Stimulated activated CD8-positive, alpha-beta memory T cell treated with anti-CD3 and anti-CD28 coated beads, Interleukin-4, amount 100 ng/mL, for 24 hours (primary cell): ENCODE measurements at regions not wholly inside any gene's neighbourhood (a gene's known extent, or its start where the extent isn't known, plus 50 kb on each side); places are given as distances from the start of the nearest gene placed in this dataset.
"Not testable (repeated sequence)": the region's sequence is repeated elsewhere in the genome, so short reads cannot be mapped to it uniquely, and the experiment has no call there.

ENCODE experiments used
- DNase-seq: peaks from one replicate; pipeline ENCODE4 v3.0.0-alpha.2; 2020; ENCODE audit warnings: low read depth

DNA sequence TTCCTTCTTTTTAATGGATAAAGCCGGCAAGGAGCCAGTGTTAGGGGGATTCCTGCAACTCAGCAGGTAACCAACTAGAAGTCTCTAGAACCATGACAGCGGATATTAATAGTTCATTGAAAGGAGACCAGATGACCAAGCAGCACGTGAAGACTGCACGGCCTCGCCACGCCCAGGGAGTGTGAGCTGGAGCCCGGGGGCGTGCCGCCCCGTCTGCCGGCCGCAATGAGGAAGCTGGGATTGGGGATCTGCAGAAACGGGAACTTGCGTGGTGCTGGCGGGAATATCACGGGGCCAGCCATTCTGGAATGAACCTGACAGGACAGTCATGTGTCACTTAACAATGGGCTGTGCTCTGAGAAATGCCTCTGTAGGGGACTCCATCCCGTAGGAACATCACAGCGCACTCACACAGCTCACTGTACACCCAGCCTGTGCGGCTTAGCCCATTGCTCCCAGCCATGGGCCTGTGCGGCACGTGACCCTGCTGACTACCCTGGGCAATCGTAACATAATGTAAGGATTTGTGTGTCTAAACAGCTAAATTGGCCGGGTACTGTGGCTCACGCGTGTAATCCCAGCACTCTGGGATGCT lies 4092.8 kb upstream of the TPTE start:
- not testable (repeated sequence) for DNase-seq

DNA sequence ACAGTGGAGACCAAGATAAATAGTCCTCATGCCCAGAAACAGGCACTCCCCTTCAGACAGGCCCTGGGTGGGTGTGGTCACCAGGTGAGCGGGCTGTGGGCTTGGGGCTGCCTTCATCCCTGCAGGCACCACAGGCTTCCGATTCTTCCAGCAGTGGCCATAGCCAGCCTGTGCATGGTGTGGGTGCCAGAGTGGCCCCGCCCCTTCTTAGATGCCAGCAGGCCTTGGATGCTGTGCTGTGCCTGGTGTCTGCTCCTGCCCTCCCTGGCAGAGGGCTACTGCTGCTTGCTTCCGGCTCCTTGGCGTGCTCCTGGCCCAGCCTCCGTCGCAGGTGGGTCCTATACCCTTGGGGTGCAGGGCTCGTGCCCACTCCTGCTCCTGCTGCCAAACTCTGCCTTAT lies 4091.5 kb upstream of the TPTE start:
- not testable (repeated sequence) for DNase-seq

GRCh38 chr21:6433149-6433548 lies 4088.2 kb upstream of the TPTE start:
- DNase-seq = not testable (repeated sequence)

DNA sequence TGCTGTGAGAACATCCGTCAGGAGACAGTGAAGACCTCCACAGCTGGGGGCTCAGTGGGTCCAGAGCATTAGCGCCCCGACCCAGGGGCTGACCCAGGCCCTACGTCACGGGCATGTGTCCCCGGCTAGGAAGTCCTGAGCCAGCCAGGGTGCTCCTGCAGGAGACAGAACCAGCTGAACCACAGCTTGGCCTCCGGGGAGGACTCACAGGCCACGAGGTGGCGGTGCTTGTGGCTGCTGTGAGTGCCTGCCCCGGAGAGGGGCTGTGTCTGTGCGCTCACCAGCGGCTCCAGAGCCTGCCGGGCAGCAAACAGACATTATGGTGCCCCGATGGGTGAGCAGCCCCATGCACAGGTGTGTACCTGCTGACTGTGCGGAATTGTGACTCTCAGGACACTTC lies 4085.2 kb upstream of the TPTE start:
- not testable (repeated sequence) for DNase-seq

GRCh38 chr21:6436971-6437833 lies 4084.2 kb upstream of the TPTE start:
- not testable (repeated sequence) for DNase-seq

DNA sequence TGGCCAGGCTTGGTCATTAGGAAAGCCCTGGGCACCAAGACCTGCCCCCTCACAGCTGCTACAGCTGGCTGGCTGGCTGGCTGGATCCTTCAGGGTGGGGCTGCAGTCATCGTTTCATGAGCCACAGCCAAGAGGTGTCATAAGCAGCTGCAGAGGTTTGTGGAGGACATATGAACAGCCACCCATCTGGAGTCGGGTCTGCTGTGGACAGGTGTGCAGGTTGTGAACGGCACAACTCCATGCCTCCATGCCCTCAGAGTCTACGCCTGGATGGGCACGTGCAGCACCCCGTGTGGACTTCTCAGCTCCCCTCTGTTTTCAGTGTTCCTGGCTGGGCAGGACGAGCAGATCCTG lies 4083.6 kb upstream of the TPTE start:
- not testable (repeated sequence) for DNase-seq

DNA sequence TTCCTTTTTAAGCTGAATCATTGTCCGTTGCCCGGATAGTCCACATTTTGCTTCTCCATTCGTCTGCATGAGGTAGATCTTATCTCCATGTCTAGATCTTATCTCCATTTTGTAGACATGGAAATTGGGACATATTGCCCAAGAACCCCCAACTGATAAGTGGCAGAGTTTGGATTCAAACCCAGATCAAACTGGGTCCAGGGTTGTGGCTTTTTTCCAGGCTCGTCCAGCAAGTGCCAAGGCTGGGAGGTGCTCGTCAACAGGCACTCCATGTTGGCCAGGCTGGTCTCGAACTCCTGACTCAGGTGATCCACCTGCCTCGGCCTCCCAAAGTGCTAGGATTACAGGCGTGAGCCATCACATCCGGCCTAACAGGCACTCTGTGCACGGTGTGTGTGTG lies 4082.3 kb upstream of the TPTE start:
- DNase-seq = not testable (repeated sequence)

- DNase-seq = not testable (repeated sequence)
These were observed 4066.6 kb upstream of the TPTE start for GRCh38 chr21:6454648-6455340.

DNA sequence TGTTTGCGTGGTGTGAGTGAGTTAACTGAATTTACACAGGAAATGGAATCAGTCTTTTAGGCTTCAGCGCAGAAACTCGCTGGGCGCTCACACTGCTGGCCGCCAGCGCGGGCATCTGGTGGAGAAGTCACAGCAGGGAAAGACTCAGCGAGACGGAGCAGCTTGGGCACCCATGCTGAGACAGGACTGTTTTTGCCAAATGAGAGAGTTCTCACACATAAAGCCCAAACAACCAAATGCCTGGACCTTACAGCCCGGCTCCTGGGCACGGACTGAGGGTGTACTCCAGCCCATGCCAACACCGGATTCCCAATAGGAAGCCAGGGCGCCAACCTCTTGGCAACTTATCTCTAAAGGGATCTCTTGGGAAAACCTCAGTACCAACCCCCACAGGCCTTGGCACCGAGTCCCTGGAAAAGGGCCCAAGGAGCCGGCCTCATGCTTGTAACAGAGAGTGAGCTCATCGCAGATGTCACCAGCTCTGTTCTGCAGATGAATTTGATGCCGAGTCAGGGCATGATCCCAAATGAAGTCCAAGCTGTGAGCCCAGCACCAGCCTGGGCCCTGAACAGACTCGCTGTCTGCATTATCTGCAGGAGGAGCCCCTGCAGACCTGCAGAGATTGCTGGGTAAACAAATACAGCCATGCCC lies 4065.2 kb upstream of the TPTE start:
- DNase-seq = not testable (repeated sequence)

- not testable (repeated sequence) for DNase-seq
These were observed 4061.6 kb upstream of the TPTE start for GRCh38 chr21:6459761-6460160.

DNA sequence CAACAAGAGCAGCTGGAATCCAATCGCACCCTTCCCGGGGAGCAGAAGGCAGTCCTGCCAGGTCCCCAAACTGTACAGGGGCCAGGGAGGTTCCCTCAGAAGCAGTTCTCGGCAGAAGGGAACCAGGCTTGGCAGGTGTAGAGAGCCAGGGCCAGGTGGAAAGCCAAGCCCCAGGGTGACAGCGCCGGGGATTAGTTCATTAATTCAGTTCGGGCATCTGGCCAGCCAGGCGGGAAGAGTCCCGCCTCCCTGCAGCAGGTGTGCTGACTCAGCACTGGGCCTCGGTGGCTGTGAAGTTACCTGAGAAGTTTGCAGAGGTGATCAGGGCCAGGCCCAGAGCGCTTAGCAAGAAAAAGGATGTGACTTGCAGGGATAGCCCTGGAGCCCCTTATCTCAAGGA lies 4060.0 kb upstream of the TPTE start:
- DNase-seq = not testable (repeated sequence)

DNA sequence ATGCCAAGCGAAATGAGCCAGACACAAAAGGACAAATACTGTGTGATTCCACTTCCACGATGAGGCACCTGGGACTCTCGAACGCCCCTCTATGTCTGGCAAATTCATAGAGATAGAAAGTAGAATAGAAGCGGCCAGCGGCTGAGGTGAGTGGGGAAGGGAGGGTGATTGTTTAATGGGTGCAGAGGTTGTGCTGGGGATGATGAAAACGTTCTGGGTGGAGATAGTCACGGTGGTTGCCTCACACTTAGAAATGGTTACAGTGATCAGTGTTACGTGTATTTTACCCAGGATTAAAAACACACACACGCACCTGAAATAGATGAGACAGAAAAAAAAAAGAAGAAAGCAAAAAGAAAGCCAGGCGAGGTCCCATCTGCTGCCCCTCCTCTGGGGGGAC lies 4057.0 kb upstream of the TPTE start:
- not testable (repeated sequence) for DNase-seq

DNA sequence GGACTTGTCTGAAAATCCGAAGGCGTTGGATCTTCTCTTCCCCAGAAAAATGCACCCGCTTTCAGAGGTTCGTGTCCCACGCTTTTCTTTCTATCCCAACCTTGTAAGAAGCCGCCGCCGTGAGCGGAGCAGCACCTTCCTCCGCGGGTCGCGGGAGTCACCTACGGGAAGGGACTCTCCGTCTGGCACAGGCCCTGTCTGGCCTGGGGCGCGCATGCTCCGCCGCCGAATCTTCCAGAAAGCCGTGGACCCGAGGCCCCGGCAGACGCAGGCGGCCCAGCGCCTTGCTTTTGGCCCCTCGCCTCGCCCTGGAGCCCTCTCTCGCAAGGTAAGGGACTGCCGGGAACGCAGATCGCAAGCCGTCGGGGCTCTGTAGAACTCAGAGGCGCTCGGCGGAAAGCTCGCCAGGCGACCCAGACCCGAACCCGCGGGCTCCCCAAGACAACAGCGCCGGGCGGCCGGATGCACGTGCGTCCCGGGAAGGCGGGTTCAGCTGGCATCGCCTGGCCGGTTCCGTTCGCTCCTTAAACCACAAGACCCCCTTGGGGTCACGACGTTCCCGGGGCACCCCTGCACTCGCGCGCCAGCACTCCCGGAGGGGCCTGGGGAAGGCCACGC lies 4055.2 kb upstream of the TPTE start:
- not testable (repeated sequence) for DNase-seq

- not testable (repeated sequence) for DNase-seq
These were observed 4054.7 kb upstream of the TPTE start for GRCh38 chr21:6466707-6467106.

DNA sequence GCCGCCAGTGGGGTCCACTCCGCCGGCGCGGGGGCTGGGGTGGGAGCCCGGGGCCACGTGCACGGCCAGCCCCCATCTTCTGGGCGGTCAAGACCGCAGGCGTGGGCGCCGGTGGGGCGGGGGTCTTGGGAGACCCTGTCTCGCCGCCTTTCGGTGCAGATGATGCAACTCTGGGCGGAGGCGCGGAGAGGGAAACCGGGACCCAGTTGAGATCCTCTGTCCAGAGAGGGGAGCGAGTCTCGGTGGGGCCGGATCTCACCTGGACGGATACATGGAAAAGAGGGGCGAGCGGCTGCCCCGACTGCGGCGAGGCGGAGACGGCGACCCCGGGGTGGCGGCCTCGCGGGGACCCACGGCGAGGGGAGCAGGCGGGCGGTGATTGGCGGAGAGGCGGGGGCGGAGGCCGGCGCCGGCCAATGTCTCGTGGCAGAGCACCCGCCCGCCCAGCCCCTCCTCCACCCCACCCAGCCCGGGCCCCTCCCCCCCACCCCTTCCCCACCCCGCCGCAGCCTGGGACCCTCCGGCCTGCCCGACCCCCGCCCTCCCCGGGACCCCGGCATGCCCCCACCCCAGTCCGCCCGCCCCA lies 4054.1 kb upstream of the TPTE start:
- not testable (repeated sequence) for DNase-seq

- DNase-seq = not testable (repeated sequence)
These were observed 4053.5 kb upstream of the TPTE start for GRCh38 chr21:6467907-6468306.

DNA sequence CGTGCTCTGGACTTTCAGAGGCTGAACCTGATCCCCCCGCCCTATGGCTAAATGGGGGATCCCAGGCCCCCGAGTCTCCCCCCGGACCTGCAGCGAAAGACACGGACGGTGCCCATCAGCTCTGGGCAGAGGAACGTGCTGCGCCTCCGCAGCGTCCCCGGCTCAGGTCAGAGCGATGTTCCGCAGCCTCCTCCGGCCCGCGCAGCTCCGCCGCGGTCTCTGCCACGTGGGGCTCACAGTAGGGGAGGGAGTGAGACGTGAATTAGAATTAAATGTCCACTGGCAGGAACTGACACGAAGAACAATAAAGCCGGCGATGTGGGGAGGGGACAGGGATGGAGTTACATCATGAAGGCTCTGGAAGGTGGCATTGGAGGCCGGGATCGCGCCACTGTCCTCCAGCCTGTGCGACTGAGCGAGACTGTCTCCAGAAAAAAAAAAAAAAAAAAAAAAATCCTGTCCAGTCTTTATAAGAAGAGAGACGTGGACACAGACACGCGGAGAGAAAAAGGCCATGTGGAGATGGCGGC lies 4053.0 kb upstream of the TPTE start:
- DNase-seq = not testable (repeated sequence)

DNA sequence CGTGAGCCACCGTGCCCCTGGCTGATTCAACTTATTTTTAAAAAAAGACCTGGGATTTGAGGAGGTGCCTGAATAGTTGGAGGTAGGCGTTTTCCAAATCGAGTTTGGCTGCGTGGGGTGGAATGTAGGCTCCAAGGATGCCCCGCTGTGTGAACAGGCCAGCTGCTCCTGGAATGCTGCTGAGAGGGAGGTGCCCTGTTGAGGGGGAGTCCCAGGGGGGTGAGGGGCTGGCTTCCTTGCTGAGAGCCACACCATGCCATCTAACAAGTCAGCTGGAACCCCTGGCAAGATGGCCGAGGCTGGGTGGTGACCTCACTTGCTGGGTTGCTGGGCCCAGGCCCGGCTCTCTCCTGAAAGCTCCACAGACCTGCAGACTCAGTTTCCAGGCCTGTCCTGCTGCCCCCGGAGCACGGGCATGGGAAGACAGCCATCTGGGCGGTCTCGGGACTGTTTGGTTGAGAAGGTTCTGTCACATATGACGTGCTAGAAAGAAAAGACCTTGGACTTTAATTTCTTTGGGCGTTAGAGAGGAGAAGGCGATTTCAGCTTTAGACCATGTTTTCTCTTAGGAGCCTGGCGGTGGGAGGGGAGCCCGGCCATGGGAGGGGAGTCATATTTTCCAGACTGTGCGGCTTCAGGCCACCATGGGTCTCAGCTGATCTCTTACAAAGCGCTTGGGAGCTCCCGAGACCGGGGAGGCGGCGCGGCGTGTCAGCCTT lies 4047.0 kb upstream of the TPTE start:
- not testable (repeated sequence) for DNase-seq

GRCh38 chr21:6481116-6481515 lies 4040.3 kb upstream of the TPTE start:
- DNase-seq = not testable (repeated sequence)

- not testable (repeated sequence) for DNase-seq
These were observed 4038.8 kb upstream of the TPTE start for GRCh38 chr21:6482616-6483015.

DNA sequence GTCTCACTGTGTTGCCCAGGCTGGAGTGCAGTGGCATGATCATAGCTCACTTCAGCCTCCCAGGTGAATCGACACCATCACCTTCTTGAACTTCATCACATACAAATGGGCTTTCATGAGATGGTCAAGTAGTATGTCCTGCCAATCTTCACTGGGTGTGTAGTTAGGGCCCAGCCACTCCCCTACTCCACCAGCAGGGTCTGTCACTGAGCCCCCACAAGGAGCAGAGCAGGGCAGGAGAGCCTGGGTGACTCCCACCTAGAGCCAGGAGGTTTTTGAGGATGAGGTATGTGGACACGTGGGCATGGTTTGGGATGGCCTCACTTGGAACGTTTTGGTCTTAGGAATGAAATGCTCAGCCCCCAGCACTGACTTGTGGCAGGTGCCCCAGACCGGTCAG lies 4037.7 kb upstream of the TPTE start:
- DNase-seq = not testable (repeated sequence)
